HCT116 (cell line): ENCODE measurements at regions not wholly inside any gene's neighbourhood (a gene's known extent, or its start where the extent isn't known, plus 50 kb on each side); places are given as distances from the start of the nearest gene placed in this dataset.

Experiments
- ATAC-seq: fragments of 200-7000 bp; cut with Tn5 transposase; 2 replicates; pipeline ENCODE4 v1.9.1; 2020; ENCODE audit warnings: mild to moderate bottlenecking, moderate library complexity
- BruUV-seq: library from RNA; stranded (reverse); fragments of 400-500 nt; replicated peaks from 2 replicates; lab custom pipeline; 2021; lab: Mats Ljungman, UMichigan
- CTCF ChIA-PET: fragments of 300-600 bp; sonication (Branson Sonifier 250); formaldehyde crosslinking; loops from one replicate; lab custom pipeline; 2021; ENCODE audit warnings: antibody characterized with exemption; lab: Charles Lee
- POLR2A ChIA-PET: fragments of 300-600, 350-600 bp; sonication (Branson Sonifier 250); formaldehyde crosslinking; loops from one replicate; lab custom pipeline; 2021; ENCODE audit warnings: antibody characterized with exemption; lab: Charles Lee
- RAD21 ChIA-PET, 2 experiments: fragments of 300-600 bp; sonication (Branson Sonifier 250); formaldehyde crosslinking; loops; one replicate each; lab custom pipeline; 2023; ENCODE audit warnings: low total read pairs in 2 of 2; ENCODE audit not compliant: uncharacterized antibody in 2 of 2, unreplicated experiment in 2 of 2, low non-redundant PET in 1 of 2; lab: Charles Lee
- DNase-seq: peaks from one replicate; pipeline ENCODE4 v3.0.0-alpha.2; 2010; ENCODE audit warnings: low read depth, low spot score
- H2AFZ ChIP-seq: fragments of 200-600 bp; shearing (Covaris generic), sonication (generic); 2 replicates; pipeline ENCODE4 v1.6.1; 2017; ENCODE audit warnings: low read depth, mixed run types, mixed read lengths, antibody characterized with exemption, low read length; ENCODE audit not compliant: poor library complexity, severe bottlenecking
- H3K27ac ChIP-seq: 2 replicates; pipeline ENCODE4 v1.5.1; 2012; ENCODE audit warnings: low read depth, low read length
- H3K27me3 ChIP-seq: fragments of 200-600 bp; sonication (generic); 2 replicates; pipeline ENCODE4 v1.6.1; 2016; ENCODE audit warnings: mixed run types, low read length, mixed read lengths; ENCODE audit not compliant: insufficient read depth
- H3K36me3 ChIP-seq, 2 experiments: fragments of 200-500 bp in 1 of 2; fragments of 200-600 bp in 1 of 2; sonication (Bioruptor generic) in 1 of 2; sonication (generic) in 1 of 2; 2 replicates each; pipeline versions ENCODE4 v1.5.1 to v1.6.1; 2014 to 2016; ENCODE audit warnings: low read length in 2 of 2, inconsistent platforms in 1 of 2, mixed read lengths in 1 of 2, mixed run types in 1 of 2; ENCODE audit not compliant: insufficient read depth in 2 of 2, control insufficient read depth in 1 of 2
- H3K4me1 ChIP-seq, 2 experiments: fragments of 200-600 bp in 1 of 2; sonication (generic) in 1 of 2; 2 replicates each; pipeline versions ENCODE4 v1.5.1 to v1.6.1; 2012 to 2017; ENCODE audit warnings: low read length in 2 of 2, inconsistent platforms in 1 of 2, mild to moderate bottlenecking in 1 of 2, mixed read lengths in 1 of 2, mixed run types in 1 of 2, moderate library complexity in 1 of 2; ENCODE audit not compliant: insufficient read depth in 2 of 2, control insufficient read depth in 1 of 2
- H3K4me2 ChIP-seq: fragments of 200-600 bp; sonication (generic); 2 replicates; pipeline ENCODE4 v1.6.1; 2017; ENCODE audit warnings: mixed run types, low read length, mixed read lengths
- H3K4me3 ChIP-seq, 2 experiments: fragments of 200-600 bp in 1 of 2; sonication (generic) in 1 of 2; replicated peaks in 1 of 2; 2 replicates each; pipeline ENCODE4 v1.5.1; 2011 to 2016; ENCODE audit warnings: low read length in 2 of 2, control low read depth in 1 of 2, low read depth in 1 of 2, mild to moderate bottlenecking in 1 of 2, mixed read lengths in 1 of 2, mixed run types in 1 of 2
- H3K79me2 ChIP-seq: fragments of 200-600 bp; sonication (generic); 2 replicates; pipeline ENCODE4 v1.6.1; 2017; ENCODE audit warnings: mild to moderate bottlenecking, mixed run types, low read length, moderate library complexity, mixed read lengths; ENCODE audit not compliant: insufficient read depth
- H3K9ac ChIP-seq: fragments of 200-600 bp; sonication (generic); 2 replicates; pipeline ENCODE4 v1.6.1; 2016; ENCODE audit warnings: low read length, mixed read lengths
- H3K9me2 ChIP-seq: fragments of 200-600 bp; sonication (generic), shearing (Covaris generic); 2 replicates; pipeline ENCODE4 v1.6.1; 2017; ENCODE audit warnings: mixed run types, mild to moderate bottlenecking, moderate library complexity; ENCODE audit not compliant: insufficient read depth
- H3K9me3 ChIP-seq, 2 experiments: fragments of 200-500 bp in 1 of 2; fragments of 200-600 bp in 1 of 2; sonication (Bioruptor generic) in 1 of 2; sonication (generic) in 1 of 2; 2 replicates each; pipeline ENCODE4 v1.6.1; 2014 to 2017; ENCODE audit warnings: low read length in 2 of 2, mixed read lengths in 2 of 2, inconsistent platforms in 1 of 2, low read depth in 1 of 2, mild to moderate bottlenecking in 1 of 2, mixed run types in 1 of 2, moderate library complexity in 1 of 2; ENCODE audit not compliant: control insufficient read depth in 1 of 2, insufficient read depth in 1 of 2
- H4K20me1 ChIP-seq: fragments of 200-600 bp; sonication (generic), shearing (Covaris generic); 2 replicates; pipeline ENCODE4 v1.6.1; 2017; ENCODE audit warnings: mixed run types, mild to moderate bottlenecking, moderate library complexity; ENCODE audit not compliant: insufficient read depth
- EZH2phosphoT487 ChIP-seq: fragments of 200-600 bp; IDR thresholded peaks from 2 replicates; pipeline ENCODE4 v1.6.1; 2018; ENCODE audit warnings: antibody characterized with exemption, borderline replicate concordance
- JUND ChIP-seq: IDR thresholded peaks from 2 replicates; pipeline ENCODE4 v1.6.1; 2012
- MAX ChIP-seq: IDR thresholded peaks from 2 replicates; pipeline ENCODE4 v1.6.1; 2012
- POLR2A ChIP-seq: IDR thresholded peaks from 2 replicates; pipeline ENCODE4 v1.7.0; 2011; ENCODE audit warnings: borderline replicate concordance; ENCODE audit not compliant: insufficient read depth, insufficient read length; ENCODE audit errors: extremely low read depth
- POLR2AphosphoS5 ChIP-seq: IDR thresholded peaks from 2 replicates; pipeline ENCODE4 v1.6.1; 2011; ENCODE audit warnings: mild to moderate bottlenecking, low read depth, low read length, moderate library complexity
- RAD21 ChIP-seq: IDR thresholded peaks from 2 replicates; pipeline ENCODE4 v1.6.1; 2012; ENCODE audit warnings: low read depth, mild to moderate bottlenecking
- SIN3A ChIP-seq: IDR thresholded peaks from 2 replicates; pipeline ENCODE4 v1.6.1; 2012; ENCODE audit warnings: low read depth
- TCF7L2 ChIP-seq: IDR thresholded peaks from 2 replicates; pipeline ENCODE4 v1.7.0; 2011; ENCODE audit warnings: borderline replicate concordance, inconsistent platforms; ENCODE audit not compliant: insufficient read depth, insufficient read length; ENCODE audit errors: extremely low read depth
- ZBTB33 ChIP-seq: IDR thresholded peaks from 2 replicates; pipeline ENCODE4 v1.6.1; 2011; ENCODE audit warnings: mild to moderate bottlenecking, low read length, moderate library complexity; ENCODE audit not compliant: insufficient replicate concordance; ENCODE audit errors: extremely low read depth
- ZNF274 ChIP-seq: fragments of 200-500 bp; sonication (Bioruptor generic); IDR thresholded peaks from 2 replicates; pipeline ENCODE4 v1.6.1; 2014; ENCODE audit warnings: mild to moderate bottlenecking, low read depth, low read length, inconsistent platforms
- intact Hi-C: fragments of 100-400 bp; cut with micrococcal nuclease; formaldehyde crosslinking; loops from 2 replicates; pipeline ENCODE4 v1.10.0; 2022
- TF ChIP-seq, protein P1 (sequence below), 3 experiments: fragments of 200-600 bp in 1 of 3; sonication (generic) in 1 of 3; IDR thresholded peaks in 2 of 3; conservative IDR thresholded peaks in 1 of 3; 2 replicates each; pipeline ENCODE4 v1.5.1; 2012 to 2017; ENCODE audit warnings: low read depth in 2 of 3, low read length in 2 of 3, antibody characterized with exemption in 1 of 3, borderline replicate concordance in 1 of 3, control low read depth in 1 of 3, mild to moderate bottlenecking in 1 of 3, mixed read lengths in 1 of 3, mixed run types in 1 of 3, moderate library complexity in 1 of 3; ENCODE audit not compliant: insufficient read depth in 1 of 3
- TF ChIP-seq, protein P2 (sequence below): IDR thresholded peaks from 2 replicates; pipeline ENCODE4 v1.6.1; 2012

DNA sequence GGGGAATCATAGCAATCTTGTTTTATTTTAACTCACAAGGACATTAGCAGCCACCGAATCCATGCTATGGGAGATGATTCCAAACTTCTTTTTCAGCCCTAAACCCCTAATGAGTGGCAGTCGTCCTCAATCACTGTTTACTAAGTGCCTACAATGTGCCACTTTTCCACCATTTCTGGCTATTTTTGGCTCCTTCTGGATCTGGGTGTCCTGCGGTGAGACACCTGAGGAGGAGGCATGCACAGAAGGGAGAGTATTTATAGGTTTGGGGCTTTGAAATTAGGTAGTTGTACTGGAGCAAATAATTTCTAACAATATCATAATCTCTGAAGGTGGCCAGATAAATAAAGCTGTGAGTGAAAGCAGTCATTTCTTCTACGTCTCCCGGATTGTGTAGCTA, 1125.6 kb downstream of the BCL11B start:
- no peak overlapping the region for H3K4me3 ChIP-seq
- no peak overlapping the region for H3K9ac ChIP-seq
- no peak for TF ChIP-seq ZBTB33
- TF ChIP-seq TCF7L2 = no peak
- TF ChIP-seq, protein P1, sequence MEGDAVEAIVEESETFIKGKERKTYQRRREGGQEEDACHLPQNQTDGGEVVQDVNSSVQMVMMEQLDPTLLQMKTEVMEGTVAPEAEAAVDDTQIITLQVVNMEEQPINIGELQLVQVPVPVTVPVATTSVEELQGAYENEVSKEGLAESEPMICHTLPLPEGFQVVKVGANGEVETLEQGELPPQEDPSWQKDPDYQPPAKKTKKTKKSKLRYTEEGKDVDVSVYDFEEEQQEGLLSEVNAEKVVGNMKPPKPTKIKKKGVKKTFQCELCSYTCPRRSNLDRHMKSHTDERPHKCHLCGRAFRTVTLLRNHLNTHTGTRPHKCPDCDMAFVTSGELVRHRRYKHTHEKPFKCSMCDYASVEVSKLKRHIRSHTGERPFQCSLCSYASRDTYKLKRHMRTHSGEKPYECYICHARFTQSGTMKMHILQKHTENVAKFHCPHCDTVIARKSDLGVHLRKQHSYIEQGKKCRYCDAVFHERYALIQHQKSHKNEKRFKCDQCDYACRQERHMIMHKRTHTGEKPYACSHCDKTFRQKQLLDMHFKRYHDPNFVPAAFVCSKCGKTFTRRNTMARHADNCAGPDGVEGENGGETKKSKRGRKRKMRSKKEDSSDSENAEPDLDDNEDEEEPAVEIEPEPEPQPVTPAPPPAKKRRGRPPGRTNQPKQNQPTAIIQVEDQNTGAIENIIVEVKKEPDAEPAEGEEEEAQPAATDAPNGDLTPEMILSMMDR (IDR thresholded peaks at IDR 0.05 in 2 of 3, conservative IDR thresholded peaks at IDR 0.05 in 1 of 3; ENCODE audit: borderline replicate concordance in 1 of 3, insufficient read depth in 1 of 3, low read depth in 2 of 3, low read length in 2 of 3) = no peak
- no peak for TF ChIP-seq EZH2phosphoT487
- TF ChIP-seq, protein P2, sequence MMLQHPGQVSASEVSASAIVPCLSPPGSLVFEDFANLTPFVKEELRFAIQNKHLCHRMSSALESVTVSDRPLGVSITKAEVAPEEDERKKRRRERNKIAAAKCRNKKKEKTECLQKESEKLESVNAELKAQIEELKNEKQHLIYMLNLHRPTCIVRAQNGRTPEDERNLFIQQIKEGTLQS = no peak
- no peak for TF ChIP-seq SIN3A
- TF ChIP-seq JUND = no peak
- TF ChIP-seq POLR2A = no peak
- no peak for TF ChIP-seq ZNF274
- TF ChIP-seq MAX = no peak
- no peak for TF ChIP-seq POLR2AphosphoS5
- TF ChIP-seq RAD21 = no peak
- H4K20me1 ChIP-seq = no peaks in the 10 kb centered on the region
- H3K4me2 ChIP-seq = no peak overlapping the region
- CTCF ChIA-PET = no interaction called here
- no peak for DNase-seq
- H2AFZ ChIP-seq = no peak overlapping the region
- no peaks in the 10 kb centered on the region for H3K36me3 ChIP-seq
- no peak for ATAC-seq
- no peak overlapping the region for H3K27ac ChIP-seq
- no peaks in the 10 kb centered on the region for H3K79me2 ChIP-seq
- H3K4me1 ChIP-seq = no peaks in the 10 kb centered on the region
- H3K9me2 ChIP-seq = no peaks in the 10 kb centered on the region
- BruUV-seq = no TSS peak
- POLR2A ChIA-PET = no interaction called here
- RAD21 ChIA-PET = no interaction called here
- no peaks in the 10 kb centered on the region for H3K9me3 ChIP-seq
- no peaks in the 10 kb centered on the region for H3K27me3 ChIP-seq
- intact Hi-C loops = no loop called here
